CD4-positive, alpha-beta memory T cell (primary cell): ENCODE measurements at regions not wholly inside any gene's neighbourhood (a gene's known extent, or its start where the extent isn't known, plus 50 kb on each side); places are given as distances from the start of the nearest gene placed in this dataset.
"Not testable (repeated sequence)": the region's sequence is repeated elsewhere in the genome, so short reads cannot be mapped to it uniquely, and the experiment has no call there.

Experiments
- CTCF ChIA-PET: fragments of 350-600 bp; sonication (Branson Sonifier 250); formaldehyde crosslinking; loops from one replicate; lab custom pipeline; 2021; ENCODE audit warnings: inconsistent platforms; ENCODE audit not compliant: partially characterized antibody; lab: Charles Lee
- POLR2A ChIA-PET: fragments of 350-600 bp; sonication (Branson Sonifier 250); formaldehyde crosslinking; loops from one replicate; lab custom pipeline; 2021; ENCODE audit not compliant: partially characterized antibody; lab: Charles Lee
- DNase-seq, 5 donors: peaks; one replicate each; pipeline versions ENCODE4 v3.0.0 to v3.0.0-alpha.2; 2020 to 2022; ENCODE audit warnings: mixed read lengths in 1 of 5
- H3K27ac ChIP-seq: one replicate; pipeline ENCODE4 v1.7.0; 2013; ENCODE audit warnings: low read depth, low read length
- H3K27me3 ChIP-seq: 2 replicates; pipeline ENCODE4 v1.7.0; 2013; ENCODE audit warnings: mild to moderate bottlenecking, low read length, moderate library complexity; ENCODE audit not compliant: insufficient read depth
- H3K36me3 ChIP-seq: 2 replicates; pipeline ENCODE4 v1.7.0; 2013; ENCODE audit warnings: mild to moderate bottlenecking, low read length, moderate library complexity; ENCODE audit not compliant: insufficient read depth
- H3K4me1 ChIP-seq: 2 replicates; pipeline ENCODE4 v1.7.0; 2013; ENCODE audit warnings: mild to moderate bottlenecking, low read length, moderate library complexity; ENCODE audit not compliant: insufficient read depth
- H3K4me3 ChIP-seq, 2 donors: one replicate each; pipeline ENCODE4 v1.7.0; 2013; ENCODE audit warnings: low read length in 2 of 2, mild to moderate bottlenecking in 1 of 2
- H3K9me3 ChIP-seq, 2 donors: one replicate each; pipeline ENCODE4 v1.7.0; 2013; ENCODE audit warnings: low read length in 2 of 2, control low read depth in 1 of 2; ENCODE audit not compliant: control insufficient read depth in 1 of 2
- H3K27ac Mint-ChIP-seq, 7 donors: one replicate each; pipeline ENCODE4 v1.8.0; 2020 to 2021; ENCODE audit warnings: mixed read lengths in 7 of 7, mild to moderate bottlenecking in 6 of 7, inconsistent platforms in 3 of 7, moderate library complexity in 3 of 7
- H3K27me3 Mint-ChIP-seq, 2 donors: one replicate each; pipeline ENCODE4 v1.8.0; 2020 to 2021; ENCODE audit warnings: mixed read lengths in 2 of 2
- H3K36me3 Mint-ChIP-seq, 2 donors: one replicate each; pipeline ENCODE4 v1.8.0; 2020 to 2021; ENCODE audit warnings: mixed read lengths in 2 of 2, inconsistent platforms in 1 of 2, mild to moderate bottlenecking in 1 of 2
- H3K4me1 Mint-ChIP-seq, 4 donors: one replicate each; pipeline ENCODE4 v1.8.0; 2020 to 2021; ENCODE audit warnings: mixed read lengths in 4 of 4, mild to moderate bottlenecking in 1 of 4
- H3K4me3 Mint-ChIP-seq, 8 donors: one replicate each; pipeline ENCODE4 v1.8.0; 2020 to 2021; ENCODE audit warnings: mixed read lengths in 8 of 8, mild to moderate bottlenecking in 7 of 8, moderate library complexity in 6 of 8, inconsistent platforms in 3 of 8
- H3K9me3 Mint-ChIP-seq, 8 donors: one replicate each; pipeline ENCODE4 v1.8.0; 2020 to 2021; ENCODE audit warnings: mixed read lengths in 8 of 8, mild to moderate bottlenecking in 5 of 8, inconsistent platforms in 3 of 8, moderate library complexity in 1 of 8
- intact Hi-C: fragments of 100-400 bp; cut with micrococcal nuclease; formaldehyde crosslinking; loops from one replicate; pipeline ENCODE4 v1.15.1; 2023

DNA sequence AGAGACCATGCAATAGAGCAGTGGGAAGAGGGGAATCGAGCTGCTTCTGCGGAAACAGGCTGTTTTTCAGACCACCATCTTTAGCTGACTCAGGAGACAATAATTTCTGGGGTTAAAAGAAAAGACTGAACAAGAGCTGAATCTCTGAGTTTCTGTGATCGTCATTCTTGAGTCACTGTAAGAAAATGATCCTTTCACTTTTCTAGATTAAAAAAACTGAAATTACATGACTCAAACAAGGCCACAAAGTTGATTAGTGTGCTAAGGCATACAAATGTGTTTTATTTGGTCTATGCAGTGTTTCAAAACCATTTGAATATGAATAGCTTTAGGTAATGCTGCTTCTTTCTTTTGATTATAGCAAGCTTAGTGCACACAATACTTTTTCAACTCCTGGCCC is 194.4 kb upstream of the RPL34 start:
- intact Hi-C loops = no loop called here
- H3K4me3 Mint-ChIP-seq = no peak overlapping the region

DNA sequence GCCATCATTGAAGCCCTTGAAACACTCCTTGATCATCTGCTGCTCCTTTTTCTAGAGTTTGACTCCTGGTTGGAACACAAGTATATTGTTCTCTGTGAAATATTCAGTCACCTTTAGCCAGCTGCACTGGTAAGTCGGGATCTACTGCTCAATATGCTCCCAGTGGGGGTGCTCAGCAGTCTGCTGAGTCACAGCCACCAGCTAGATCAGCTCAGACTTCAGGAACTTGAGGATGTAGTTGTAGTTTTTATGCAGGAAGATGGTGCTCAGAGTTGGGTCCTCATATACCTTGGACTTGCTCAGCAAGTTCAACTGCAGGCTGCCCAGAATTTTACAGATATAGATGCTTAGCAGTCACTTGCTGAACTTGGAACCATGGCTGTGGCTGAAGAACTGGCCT is 202.5 kb upstream of the RPL34 start:
- Mint-ChIP-seq H3K4me3 (no peak overlapping the region), H3K36me3 (no peaks in the 10 kb centered on the region), H3K27me3 (no peaks in the 10 kb centered on the region), H3K9me3 (peaks cover 0 to 5% (median 1%) of the 10 kb centered on the region in 8 donors), H3K27ac (no peak overlapping the region), H3K4me1 (peaks cover 12 to 31% (median 18%) of the 10 kb centered on the region in 4 donors)
- no peak overlapping the region for H3K4me3 ChIP-seq
- H3K27ac ChIP-seq = no peak overlapping the region
- H3K27me3 ChIP-seq = no peaks in the 10 kb centered on the region
- intact Hi-C loops = no loop called here
- no peaks in the 10 kb centered on the region for H3K9me3 ChIP-seq
- ChIA-PET POLR2A (no interaction called here), CTCF (no interaction called here)
- no peak for DNase-seq
- peaks cover 14% of the 10 kb centered on the region for H3K4me1 ChIP-seq
- H3K36me3 ChIP-seq = no peaks in the 10 kb centered on the region

More for the DNA sequence above, 194.4 kb upstream of the RPL34 start:
- H3K4me1 Mint-ChIP-seq = peaks cover 14 to 35% (median 18%) of the 10 kb centered on the region in 4 donors
- H3K36me3 Mint-ChIP-seq = no peaks in the 10 kb centered on the region
- peaks cover 11% of the 10 kb centered on the region for H3K4me1 ChIP-seq
- H3K27ac Mint-ChIP-seq = no peak overlapping the region
- H3K27me3 ChIP-seq = no peaks in the 10 kb centered on the region
- ChIA-PET POLR2A (no interaction called here), CTCF (no interaction called here)
- H3K27ac ChIP-seq = no peak overlapping the region
- H3K27me3 Mint-ChIP-seq = no peaks in the 10 kb centered on the region
- no peak for DNase-seq
- no peak overlapping the region for H3K4me3 ChIP-seq
- H3K36me3 ChIP-seq = no peaks in the 10 kb centered on the region
- H3K9me3 ChIP-seq = no peaks in the 10 kb centered on the region
- H3K9me3 Mint-ChIP-seq = peaks cover 0 to 4% (median 3%) of the 10 kb centered on the region in 8 donors

DNA sequence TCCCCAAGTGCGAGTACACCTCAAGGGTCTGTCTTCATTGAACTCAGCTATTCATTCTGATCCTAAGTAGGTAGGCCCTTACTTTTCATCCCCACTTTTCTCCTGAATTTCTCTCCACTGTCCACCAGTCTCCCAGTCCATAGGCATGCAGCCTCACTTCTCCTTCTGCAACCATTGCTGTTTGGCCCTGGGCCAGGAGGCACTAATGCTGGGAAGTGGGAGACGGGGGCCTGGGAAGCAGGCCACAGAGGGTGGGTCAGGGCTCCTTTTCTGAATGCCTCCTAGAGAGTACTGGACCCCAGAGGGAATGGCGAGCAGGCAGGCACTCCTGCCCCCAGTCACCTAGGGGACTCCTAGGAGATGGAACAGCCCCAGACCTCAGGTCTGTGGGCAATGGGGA is 203.5 kb upstream of the RPL34 start:
- Histone ChIP-seq H3K27me3 (no peaks in the 10 kb centered on the region), H3K36me3 (no peaks in the 10 kb centered on the region), H3K4me1 (peaks cover 14% of the 10 kb centered on the region), H3K4me3 (no peak overlapping the region), H3K27ac (no peak overlapping the region), H3K9me3 (no peaks in the 10 kb centered on the region)
- ChIA-PET POLR2A (no interaction called here), CTCF (interaction anchor here (1.0 kb wide), 1 partner anchor 45 kb away, joined by 3 read pairs; no protein-coding TSS in a partner anchor)
- no peak overlapping the region for H3K4me3 Mint-ChIP-seq
- H3K4me1 Mint-ChIP-seq = peaks cover 12 to 31% (median 18%) of the 10 kb centered on the region in 4 donors
- H3K9me3 Mint-ChIP-seq = peaks cover 0 to 4% (median 0%) of the 10 kb centered on the region in 8 donors
- intact Hi-C loops = no loop called here
- H3K36me3 Mint-ChIP-seq = no peaks in the 10 kb centered on the region
- no peak for DNase-seq
- H3K27me3 Mint-ChIP-seq = no peaks in the 10 kb centered on the region
- H3K27ac Mint-ChIP-seq = no peak overlapping the region

DNA sequence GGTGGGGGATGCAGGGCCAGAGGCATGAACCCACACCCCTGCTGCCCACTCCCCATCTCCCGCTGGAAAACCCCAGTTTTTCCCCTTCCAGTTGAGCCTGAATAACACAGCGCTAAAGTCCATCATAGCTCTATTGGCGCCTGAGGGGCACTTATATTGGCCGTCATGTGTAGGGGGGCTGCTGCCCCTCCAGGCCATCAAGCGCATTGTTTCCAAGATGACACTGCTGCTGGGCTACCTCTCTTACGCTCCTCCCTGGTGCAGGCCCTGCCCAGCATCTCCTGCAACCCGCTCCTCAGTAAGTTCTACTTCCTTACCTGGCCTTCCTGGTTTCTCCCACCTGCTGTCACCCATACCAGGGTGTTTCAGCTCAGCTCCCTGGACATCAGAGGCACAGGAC is 205.0 kb upstream of the RPL34 start:
- peak overlapping the region in 1 of 7 donors; percentile 10 for H3K27ac Mint-ChIP-seq

DNA sequence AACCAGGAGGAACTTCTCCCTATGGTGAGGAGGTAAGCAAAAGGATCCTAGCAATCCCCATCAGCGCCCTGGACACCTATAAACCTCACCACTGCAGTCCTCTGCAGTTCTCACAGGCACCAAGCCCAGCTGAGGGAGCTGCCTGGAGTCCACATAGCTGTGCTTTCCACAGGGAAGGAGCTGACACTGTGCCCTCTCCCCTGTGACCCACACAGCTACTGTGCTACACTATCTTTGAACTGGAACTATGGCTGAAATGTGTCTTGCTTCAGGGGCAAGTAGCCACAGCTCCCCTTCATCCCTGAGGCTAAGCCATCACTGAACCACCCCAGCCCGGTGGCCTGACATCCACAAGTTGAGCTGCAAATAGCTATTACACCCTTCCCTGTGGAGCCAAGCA is 208.5 kb upstream of the RPL34 start:
- no peaks in the 10 kb centered on the region for H3K4me1 ChIP-seq
- H3K27ac ChIP-seq = no peak overlapping the region
- Mint-ChIP-seq H3K4me3 (no peak overlapping the region), H3K4me1 (peaks cover 0 to 2% (median 0%) of the 10 kb centered on the region in 4 donors), H3K36me3 (no peaks in the 10 kb centered on the region), H3K27me3 (no peaks in the 10 kb centered on the region), H3K9me3 (peaks cover 0 to 2% (median 0%) of the 10 kb centered on the region in 8 donors), H3K27ac (no peak overlapping the region)
- no peak for DNase-seq
- no peaks in the 10 kb centered on the region for H3K27me3 ChIP-seq
- no peak overlapping the region for H3K4me3 ChIP-seq
- H3K36me3 ChIP-seq = no peaks in the 10 kb centered on the region
- H3K9me3 ChIP-seq = no peaks in the 10 kb centered on the region
- ChIA-PET POLR2A (no interaction called here), CTCF (no interaction called here)
- intact Hi-C loops = no loop called here

More for the DNA sequence above, 205.0 kb upstream of the RPL34 start:
- no peak overlapping the region for H3K4me3 ChIP-seq
- ChIA-PET POLR2A (no interaction called here), CTCF (no interaction called here)
- no peak overlapping the region for H3K27ac ChIP-seq
- DNase-seq = no peak
- H3K27me3 Mint-ChIP-seq = no peaks in the 10 kb centered on the region
- no peaks in the 10 kb centered on the region for H3K27me3 ChIP-seq
- H3K4me3 Mint-ChIP-seq = no peak overlapping the region
- H3K36me3 Mint-ChIP-seq = no peaks in the 10 kb centered on the region
- peaks cover 10 to 27% (median 14%) of the 10 kb centered on the region in 4 donors for H3K4me1 Mint-ChIP-seq
- intact Hi-C loops = no loop called here
- no peaks in the 10 kb centered on the region for H3K9me3 ChIP-seq
- H3K36me3 ChIP-seq = no peaks in the 10 kb centered on the region
- peaks cover 0 to 4% (median 0%) of the 10 kb centered on the region in 8 donors for H3K9me3 Mint-ChIP-seq
- H3K4me1 ChIP-seq = peaks cover 9% of the 10 kb centered on the region

DNA sequence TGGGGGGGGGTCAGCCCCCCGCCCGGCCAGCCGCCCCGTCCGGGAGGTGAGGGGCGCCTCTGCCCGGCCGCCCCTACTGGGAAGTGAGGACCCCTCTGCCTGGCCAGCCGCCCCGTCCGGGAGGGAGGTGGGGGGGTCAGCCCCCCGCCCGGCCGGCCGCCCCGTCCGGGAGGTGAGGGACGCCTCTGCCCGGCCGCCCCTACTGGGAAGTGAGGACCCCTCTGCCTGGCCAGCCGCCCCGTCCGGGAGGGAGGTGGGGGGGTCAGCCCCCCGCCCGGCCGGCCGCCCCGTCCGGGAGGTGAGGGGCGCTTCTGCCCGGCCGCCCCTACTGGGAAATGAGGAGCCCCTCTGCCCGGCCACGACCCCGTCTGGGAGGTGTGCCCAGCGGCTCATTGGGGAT is 210.7 kb upstream of the RPL34 start:
- Mint-ChIP-seq H3K9me3 (peaks cover 0 to 15% (median 8%) of the 10 kb centered on the region in 8 donors), H3K36me3 (peaks cover 0 to 11% of the 10 kb centered on the region in 2 donors)
- H3K36me3 ChIP-seq, H3K4me1 ChIP-seq, H3K4me1 Mint-ChIP-seq, H3K4me3 ChIP-seq, H3K27ac Mint-ChIP-seq, H3K27me3 Mint-ChIP-seq, CTCF ChIA-PET, intact Hi-C loops, H3K4me3 Mint-ChIP-seq, POLR2A ChIA-PET, DNase-seq, H3K27me3 ChIP-seq, H3K9me3 ChIP-seq, H3K27ac ChIP-seq: not testable (repeated sequence)

DNA sequence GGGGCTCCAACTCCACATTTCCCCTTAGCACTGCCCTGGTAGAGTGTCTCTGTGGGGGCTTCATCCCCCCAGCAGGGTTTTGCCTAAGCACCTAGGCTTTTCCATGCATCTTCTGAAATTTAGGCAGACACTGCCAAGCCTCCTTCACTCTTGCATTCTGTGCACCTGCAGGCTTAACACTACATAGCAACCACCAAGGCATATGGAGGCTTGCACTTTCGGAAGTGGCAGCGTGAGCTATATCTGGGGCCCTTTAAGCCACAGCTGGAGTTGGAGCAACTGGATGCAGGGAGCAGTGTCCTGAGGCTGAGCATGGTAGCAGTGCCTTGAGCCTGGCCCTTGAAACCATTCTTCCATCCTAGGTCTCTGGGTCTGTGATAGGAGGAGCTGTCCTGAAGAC is 214.8 kb upstream of the RPL34 start:
- H3K9me3 ChIP-seq = no peaks in the 10 kb centered on the region
- CTCF ChIA-PET = no interaction called here
- intact Hi-C loops = no loop called here
- H3K36me3 Mint-ChIP-seq = peaks cover 0 to 14% of the 10 kb centered on the region in 2 donors
- no peak overlapping the region for H3K27ac ChIP-seq
- no peaks in the 10 kb centered on the region for H3K27me3 Mint-ChIP-seq
- no peaks in the 10 kb centered on the region for H3K27me3 ChIP-seq
- peaks cover 0 to 2% (median 0%) of the 10 kb centered on the region in 4 donors for H3K4me1 Mint-ChIP-seq
- no peak overlapping the region for H3K4me3 Mint-ChIP-seq
- no peak overlapping the region for H3K4me3 ChIP-seq
- H3K9me3 Mint-ChIP-seq = peaks cover 0 to 18% (median 10%) of the 10 kb centered on the region in 8 donors
- no peak for DNase-seq
- H3K4me1 ChIP-seq = no peaks in the 10 kb centered on the region
- POLR2A ChIA-PET = no interaction called here
- H3K36me3 ChIP-seq = no peaks in the 10 kb centered on the region
- no peak overlapping the region for H3K27ac Mint-ChIP-seq

DNA sequence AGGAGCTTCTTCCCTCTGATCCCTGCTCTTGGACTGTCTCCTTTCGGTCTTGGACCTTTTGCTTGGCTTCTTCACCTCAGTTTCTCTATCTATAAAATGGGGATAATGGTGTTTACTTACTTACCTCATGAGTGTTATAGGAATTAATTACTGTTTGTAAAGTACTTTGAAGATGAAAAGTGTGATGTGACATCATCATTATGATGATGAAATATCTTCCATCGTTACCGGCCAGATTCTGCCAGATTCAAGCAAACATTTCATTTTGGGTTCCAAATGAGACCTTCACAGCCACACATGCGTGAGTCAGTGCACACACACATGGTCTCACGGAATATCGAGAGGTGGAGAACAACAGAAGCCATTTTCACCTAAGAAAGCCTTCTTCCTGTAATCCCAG is 220.1 kb upstream of the RPL34 start:
- no peak overlapping the region for H3K4me3 Mint-ChIP-seq
- no peaks in the 10 kb centered on the region for H3K4me1 ChIP-seq
- ChIA-PET CTCF (no interaction called here), POLR2A (no interaction called here)
- no peak overlapping the region for H3K4me3 ChIP-seq
- no peaks in the 10 kb centered on the region for H3K36me3 ChIP-seq
- peaks cover 0 to 6% (median 4%) of the 10 kb centered on the region in 8 donors for H3K9me3 Mint-ChIP-seq
- H3K9me3 ChIP-seq = no peaks in the 10 kb centered on the region
- peaks cover 0 to 5% (median 1%) of the 10 kb centered on the region in 4 donors for H3K4me1 Mint-ChIP-seq
- H3K27me3 ChIP-seq = no peaks in the 10 kb centered on the region
- H3K36me3 Mint-ChIP-seq = peaks cover 0 to 7% of the 10 kb centered on the region in 2 donors
- no peaks in the 10 kb centered on the region for H3K27me3 Mint-ChIP-seq
- intact Hi-C loops = no loop called here
- no peak for DNase-seq
- H3K27ac ChIP-seq = no peak overlapping the region
- peak overlapping the region in 1 of 7 donors; percentile 15 for H3K27ac Mint-ChIP-seq
